Gastrocnemius medialis (tissue), 4 donors: ENCODE measurements at regions not wholly inside any gene's neighbourhood (a gene's known extent, or its start where the extent isn't known, plus 50 kb on each side); places are given as distances from the start of the nearest gene placed in this dataset.
"Not testable (repeated sequence)": the region's sequence is repeated elsewhere in the genome, so short reads cannot be mapped to it uniquely, and the experiment has no call there.

ENCODE experiments used
- ATAC-seq, 2 donors: fragments of 150-250 bp; one replicate each; pipeline ENCODE4 v1.9.1; 2016
- DNase-seq, 2 donors: peaks; one replicate each; pipeline ENCODE4 v3.0.0-alpha.2; 2019
- H3K27ac ChIP-seq, 4 donors: fragments of 200-600 bp; sonication (generic); 1 replicate in 1 of 4; 2 replicates in 3 of 4; pipeline ENCODE4 v1.5.1; 2016 to 2018; ENCODE audit warnings: mild to moderate bottlenecking in 2 of 4, moderate library complexity in 1 of 4
- H3K27me3 ChIP-seq, 3 donors: fragments of 200-600 bp; sonication (generic) in 2 of 3; 1 replicate in 1 of 3; 2 replicates in 2 of 3; pipeline versions ENCODE4 v1.5.1 to v1.6.0; 2016 to 2019; ENCODE audit warnings: mild to moderate bottlenecking in 1 of 3, moderate library complexity in 1 of 3
- H3K36me3 ChIP-seq, 2 donors: fragments of 200-600 bp; sonication (generic) in 1 of 2; one replicate each; pipeline ENCODE4 v1.5.1; 2017 to 2018
- H3K4me1 ChIP-seq, 2 donors: fragments of 200-600 bp; sonication (generic) in 1 of 2; one replicate each; pipeline ENCODE4 v1.5.1; 2016 to 2017; ENCODE audit warnings: mild to moderate bottlenecking in 2 of 2
- H3K4me3 ChIP-seq, 4 donors: fragments of 200-600 bp; sonication (generic) in 3 of 4; 1 replicate in 1 of 4; 2 replicates in 3 of 4; pipeline ENCODE4 v1.5.1; 2016 to 2019; ENCODE audit warnings: mild to moderate bottlenecking in 2 of 4
- H3K9me3 ChIP-seq, 3 donors: fragments of 200-600 bp; sonication (generic) in 2 of 3; 1 replicate in 1 of 3; 2 replicates in 2 of 3; pipeline ENCODE4 v1.5.1; 2016 to 2019
- in situ Hi-C, 4 donors: fragments of 200-750 bp; cut with MboI; loops; one replicate each; pipeline versions ENCODE4 v1.15.0 to v1.8.0; 2017; ENCODE audit warnings: low sequenced_read_pairs in 4 of 4
- intact Hi-C: fragments of 100-400 bp; cut with DNase I; formaldehyde crosslinking; loops from one replicate; pipeline ENCODE4 v1.15.1; 2023; ENCODE audit warnings: low total_unique reads

GRCh38 chr1:121006826-121007225, 117.3 kb downstream of the PPIAL4A start:
- peaks cover 0 to 28% (median 11%) of the 10 kb centered on the region in 3 donors for H3K27me3 ChIP-seq
- H3K9me3 ChIP-seq, DNase-seq, ATAC-seq, intact Hi-C loops, H3K36me3 ChIP-seq, H3K27ac ChIP-seq, in situ Hi-C loops, H3K4me3 ChIP-seq, H3K4me1 ChIP-seq: not testable (repeated sequence)

- H3K36me3 ChIP-seq, DNase-seq, H3K4me3 ChIP-seq, H3K27ac ChIP-seq, in situ Hi-C loops, H3K4me1 ChIP-seq, ATAC-seq, intact Hi-C loops, H3K9me3 ChIP-seq: not testable (repeated sequence)
- H3K27me3 ChIP-seq = peaks cover 0 to 28% (median 11%) of the 10 kb centered on the region in 3 donors
Observed at GRCh38 chr1:121007755-121008154, 118.2 kb downstream of the PPIAL4A start.

GRCh38 chr1:121008512-121009215, 119.1 kb downstream of the PPIAL4A start:
- Histone ChIP-seq H3K4me3 (peak overlapping the region in 2 of 4 donors; percentile 15 to 21), H3K27me3 (peaks cover 0 to 28% (median 11%) of the 10 kb centered on the region in 3 donors)
- intact Hi-C loops, H3K36me3 ChIP-seq, H3K4me1 ChIP-seq, H3K9me3 ChIP-seq, DNase-seq, in situ Hi-C loops, ATAC-seq, H3K27ac ChIP-seq: not testable (repeated sequence)

- not testable (repeated sequence) for ATAC-seq
Observed at GRCh38 chr1:121009216-121010057, 119.9 kb downstream of the PPIAL4A start.

GRCh38 chr1:121010141-121010540, 120.6 kb downstream of the PPIAL4A start:
- ATAC-seq, H3K36me3 ChIP-seq, H3K9me3 ChIP-seq, H3K27ac ChIP-seq, intact Hi-C loops, H3K4me3 ChIP-seq, H3K4me1 ChIP-seq, in situ Hi-C loops, DNase-seq: not testable (repeated sequence)
- H3K27me3 ChIP-seq = peaks cover 0 to 28% (median 11%) of the 10 kb centered on the region in 3 donors

More at GRCh38 chr1:121009216-121010057, 119.9 kb downstream of the PPIAL4A start:
- Histone ChIP-seq H3K4me3 (peak overlapping the region in 2 of 4 donors; percentile 15 to 21), H3K27me3 (peaks cover 0 to 28% (median 11%) of the 10 kb centered on the region in 3 donors)
- H3K36me3 ChIP-seq, H3K4me1 ChIP-seq, DNase-seq, H3K27ac ChIP-seq, in situ Hi-C loops, intact Hi-C loops, H3K9me3 ChIP-seq: not testable (repeated sequence)

GRCh38 chr1:121013181-121013580, 123.6 kb downstream of the PPIAL4A start:
- H3K4me1 ChIP-seq, DNase-seq, H3K27ac ChIP-seq, ATAC-seq, H3K9me3 ChIP-seq, H3K36me3 ChIP-seq, H3K4me3 ChIP-seq, intact Hi-C loops, in situ Hi-C loops: not testable (repeated sequence)
- peaks cover 0 to 14% (median 0%) of the 10 kb centered on the region in 3 donors for H3K27me3 ChIP-seq

- ATAC-seq, intact Hi-C loops, DNase-seq, in situ Hi-C loops, H3K27ac ChIP-seq, H3K4me3 ChIP-seq, H3K27me3 ChIP-seq, H3K9me3 ChIP-seq, H3K36me3 ChIP-seq, H3K4me1 ChIP-seq: not testable (repeated sequence)
Observed at GRCh38 chr1:121016182-121017028, 126.8 kb downstream of the PPIAL4A start.

GRCh38 chr1:121019715-121020349, 130.3 kb downstream of the PPIAL4A start:
- in situ Hi-C loops, H3K36me3 ChIP-seq, H3K27ac ChIP-seq, intact Hi-C loops, H3K4me3 ChIP-seq, ATAC-seq, DNase-seq, H3K4me1 ChIP-seq, H3K9me3 ChIP-seq, H3K27me3 ChIP-seq: not testable (repeated sequence)

GRCh38 chr1:121020350-121021236, 131.0 kb downstream of the PPIAL4A start:
- H3K27ac ChIP-seq, H3K4me1 ChIP-seq, intact Hi-C loops, H3K9me3 ChIP-seq, in situ Hi-C loops, H3K36me3 ChIP-seq, H3K27me3 ChIP-seq: not testable (repeated sequence)
- ATAC-seq = peak; percentile 56 to 58
- H3K4me3 ChIP-seq = peak overlapping the region in 1 of 4 donors; percentile 27
- DNase-seq = peak in 1 of 2 donors; percentile 17

- H3K9me3 ChIP-seq, in situ Hi-C loops, ATAC-seq, intact Hi-C loops, H3K27ac ChIP-seq, H3K4me1 ChIP-seq, H3K36me3 ChIP-seq, H3K27me3 ChIP-seq, DNase-seq, H3K4me3 ChIP-seq: not testable (repeated sequence)
Observed at GRCh38 chr1:121021716-121022115, 132.1 kb downstream of the PPIAL4A start.
